NCI-H1436 (cell line): ENCODE measurements at regions not wholly inside any gene's neighbourhood (a gene's known extent, or its start where the extent isn't known, plus 50 kb on each side); places are given as distances from the start of the nearest gene placed in this dataset.

ENCODE experiments used
- DNase-seq: peaks from one replicate; lab custom pipeline; 2025; lab: John Stamatoyannopoulos, UW

- no peak for DNase-seq
These were observed 385.3 kb downstream of the PDCD6IP start for GRCh38 chr3:34183611-34184340.

GRCh38 chr3:34185301-34185700, 386.9 kb downstream of the PDCD6IP start:
- DNase-seq: no peak

GRCh38 chr3:34189133-34189532, 390.7 kb downstream of the PDCD6IP start:
- no peak for DNase-seq

- DNase-seq: no peak
These were observed 398.5 kb downstream of the PDCD6IP start for GRCh38 chr3:34196914-34197313.

- no peak for DNase-seq
These were observed 399.9 kb downstream of the PDCD6IP start for GRCh38 chr3:34198309-34198708.

GRCh38 chr3:34200576-34200975, 402.1 kb downstream of the PDCD6IP start:
- no peak for DNase-seq

GRCh38 chr3:34202975-34203374, 404.5 kb downstream of the PDCD6IP start:
- DNase-seq: no peak

- DNase-seq: no peak
These were observed 405.0 kb downstream of the PDCD6IP start for GRCh38 chr3:34203386-34203785.

GRCh38 chr3:34207002-34207401, 408.6 kb downstream of the PDCD6IP start:
- no peak for DNase-seq

GRCh38 chr3:34207806-34208205, 409.4 kb downstream of the PDCD6IP start:
- no peak for DNase-seq

GRCh38 chr3:34212175-34212574, 413.7 kb downstream of the PDCD6IP start:
- no peak for DNase-seq

- DNase-seq: peak; percentile 50
These were observed 414.2 kb downstream of the PDCD6IP start for GRCh38 chr3:34212656-34213055.

- DNase-seq: no peak
These were observed 415.0 kb downstream of the PDCD6IP start for GRCh38 chr3:34213478-34213877.

- no peak for DNase-seq
These were observed 418.4 kb downstream of the PDCD6IP start for GRCh38 chr3:34216711-34217335.

GRCh38 chr3:34218706-34219385, 420.4 kb downstream of the PDCD6IP start:
- DNase-seq: no peak

- DNase-seq: no peak
These were observed 421.1 kb downstream of the PDCD6IP start for GRCh38 chr3:34219556-34219955.

GRCh38 chr3:34225821-34226366, 427.5 kb downstream of the PDCD6IP start:
- DNase-seq: no peak

GRCh38 chr3:34229876-34230275, 431.4 kb downstream of the PDCD6IP start:
- no peak for DNase-seq

GRCh38 chr3:34235096-34235495, 436.7 kb downstream of the PDCD6IP start:
- no peak for DNase-seq

GRCh38 chr3:34237946-34238345, 439.5 kb downstream of the PDCD6IP start:
- DNase-seq: no peak

GRCh38 chr3:34238407-34238806, 440.0 kb downstream of the PDCD6IP start:
- no peak for DNase-seq

GRCh38 chr3:34239287-34239686, 440.9 kb downstream of the PDCD6IP start:
- no peak for DNase-seq

GRCh38 chr3:34239875-34240274, 441.4 kb downstream of the PDCD6IP start:
- no peak for DNase-seq
